Non-pigmented ciliary epithelial cell (primary cell): ENCODE measurements at regions not wholly inside any gene's neighbourhood (a gene's known extent, or its start where the extent isn't known, plus 50 kb on each side); places are given as distances from the start of the nearest gene placed in this dataset.

ENCODE experiments used
- DNase-seq: peaks from one replicate; pipeline ENCODE4 v3.0.0-alpha.2; 2010; ENCODE audit warnings: low read depth

GRCh38 chr18:14189858-14190257, 57.6 kb upstream of the ZNF519 start:
- DNase-seq: peak; percentile 49

GRCh38 chr18:14188751-14189406, 56.6 kb upstream of the ZNF519 start:
- peak; percentile 31 for DNase-seq
